ENCODE measurements at regions not wholly inside any gene's neighbourhood (a gene's known extent, or its start where the extent isn't known, plus 50 kb on each side); places are given as distances from the start of the nearest gene placed in this dataset.
A peak's percentile ranks its signal among the peaks of the same experiment; 100 is the strongest.

DNA sequence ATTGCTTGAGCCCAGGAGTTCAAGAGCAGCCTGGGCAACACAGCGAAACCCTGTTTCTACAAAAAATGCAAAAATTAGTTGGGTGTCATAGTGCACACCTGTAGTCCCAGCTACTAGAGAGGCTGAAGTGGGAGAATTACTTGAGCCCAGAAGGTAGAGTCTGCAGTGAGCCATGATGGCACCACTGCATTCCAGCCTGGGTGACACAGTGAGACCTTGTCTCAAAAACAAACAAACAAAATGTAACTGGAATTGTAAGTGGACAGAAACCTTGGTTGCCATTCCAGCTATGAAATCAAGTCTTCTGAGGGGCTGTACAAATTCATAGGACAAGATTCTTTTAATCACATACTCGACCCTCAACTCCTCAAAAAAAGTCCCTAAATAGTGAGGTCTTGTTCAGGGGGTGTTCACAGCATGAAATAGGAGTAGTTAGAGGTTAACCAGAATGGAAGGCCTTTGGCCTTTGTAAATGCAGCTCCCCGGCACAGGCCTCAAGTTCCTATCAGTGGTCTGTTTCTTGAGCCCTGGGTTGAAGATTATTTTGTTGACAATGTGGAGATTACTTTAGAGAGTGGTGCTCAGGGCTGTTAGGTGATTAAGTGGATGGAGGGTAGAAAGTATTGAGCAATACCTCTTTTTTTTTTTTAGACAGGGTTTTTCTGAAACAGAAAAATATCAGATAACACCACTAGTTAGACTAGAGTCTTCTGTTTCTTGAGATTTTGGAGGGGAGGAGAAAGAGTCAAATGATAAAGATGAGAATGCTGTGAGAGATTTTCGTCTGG lies 138.7 kb upstream of the ZNF648 start (continued):
- TF ChIP-seq, protein P1, sequence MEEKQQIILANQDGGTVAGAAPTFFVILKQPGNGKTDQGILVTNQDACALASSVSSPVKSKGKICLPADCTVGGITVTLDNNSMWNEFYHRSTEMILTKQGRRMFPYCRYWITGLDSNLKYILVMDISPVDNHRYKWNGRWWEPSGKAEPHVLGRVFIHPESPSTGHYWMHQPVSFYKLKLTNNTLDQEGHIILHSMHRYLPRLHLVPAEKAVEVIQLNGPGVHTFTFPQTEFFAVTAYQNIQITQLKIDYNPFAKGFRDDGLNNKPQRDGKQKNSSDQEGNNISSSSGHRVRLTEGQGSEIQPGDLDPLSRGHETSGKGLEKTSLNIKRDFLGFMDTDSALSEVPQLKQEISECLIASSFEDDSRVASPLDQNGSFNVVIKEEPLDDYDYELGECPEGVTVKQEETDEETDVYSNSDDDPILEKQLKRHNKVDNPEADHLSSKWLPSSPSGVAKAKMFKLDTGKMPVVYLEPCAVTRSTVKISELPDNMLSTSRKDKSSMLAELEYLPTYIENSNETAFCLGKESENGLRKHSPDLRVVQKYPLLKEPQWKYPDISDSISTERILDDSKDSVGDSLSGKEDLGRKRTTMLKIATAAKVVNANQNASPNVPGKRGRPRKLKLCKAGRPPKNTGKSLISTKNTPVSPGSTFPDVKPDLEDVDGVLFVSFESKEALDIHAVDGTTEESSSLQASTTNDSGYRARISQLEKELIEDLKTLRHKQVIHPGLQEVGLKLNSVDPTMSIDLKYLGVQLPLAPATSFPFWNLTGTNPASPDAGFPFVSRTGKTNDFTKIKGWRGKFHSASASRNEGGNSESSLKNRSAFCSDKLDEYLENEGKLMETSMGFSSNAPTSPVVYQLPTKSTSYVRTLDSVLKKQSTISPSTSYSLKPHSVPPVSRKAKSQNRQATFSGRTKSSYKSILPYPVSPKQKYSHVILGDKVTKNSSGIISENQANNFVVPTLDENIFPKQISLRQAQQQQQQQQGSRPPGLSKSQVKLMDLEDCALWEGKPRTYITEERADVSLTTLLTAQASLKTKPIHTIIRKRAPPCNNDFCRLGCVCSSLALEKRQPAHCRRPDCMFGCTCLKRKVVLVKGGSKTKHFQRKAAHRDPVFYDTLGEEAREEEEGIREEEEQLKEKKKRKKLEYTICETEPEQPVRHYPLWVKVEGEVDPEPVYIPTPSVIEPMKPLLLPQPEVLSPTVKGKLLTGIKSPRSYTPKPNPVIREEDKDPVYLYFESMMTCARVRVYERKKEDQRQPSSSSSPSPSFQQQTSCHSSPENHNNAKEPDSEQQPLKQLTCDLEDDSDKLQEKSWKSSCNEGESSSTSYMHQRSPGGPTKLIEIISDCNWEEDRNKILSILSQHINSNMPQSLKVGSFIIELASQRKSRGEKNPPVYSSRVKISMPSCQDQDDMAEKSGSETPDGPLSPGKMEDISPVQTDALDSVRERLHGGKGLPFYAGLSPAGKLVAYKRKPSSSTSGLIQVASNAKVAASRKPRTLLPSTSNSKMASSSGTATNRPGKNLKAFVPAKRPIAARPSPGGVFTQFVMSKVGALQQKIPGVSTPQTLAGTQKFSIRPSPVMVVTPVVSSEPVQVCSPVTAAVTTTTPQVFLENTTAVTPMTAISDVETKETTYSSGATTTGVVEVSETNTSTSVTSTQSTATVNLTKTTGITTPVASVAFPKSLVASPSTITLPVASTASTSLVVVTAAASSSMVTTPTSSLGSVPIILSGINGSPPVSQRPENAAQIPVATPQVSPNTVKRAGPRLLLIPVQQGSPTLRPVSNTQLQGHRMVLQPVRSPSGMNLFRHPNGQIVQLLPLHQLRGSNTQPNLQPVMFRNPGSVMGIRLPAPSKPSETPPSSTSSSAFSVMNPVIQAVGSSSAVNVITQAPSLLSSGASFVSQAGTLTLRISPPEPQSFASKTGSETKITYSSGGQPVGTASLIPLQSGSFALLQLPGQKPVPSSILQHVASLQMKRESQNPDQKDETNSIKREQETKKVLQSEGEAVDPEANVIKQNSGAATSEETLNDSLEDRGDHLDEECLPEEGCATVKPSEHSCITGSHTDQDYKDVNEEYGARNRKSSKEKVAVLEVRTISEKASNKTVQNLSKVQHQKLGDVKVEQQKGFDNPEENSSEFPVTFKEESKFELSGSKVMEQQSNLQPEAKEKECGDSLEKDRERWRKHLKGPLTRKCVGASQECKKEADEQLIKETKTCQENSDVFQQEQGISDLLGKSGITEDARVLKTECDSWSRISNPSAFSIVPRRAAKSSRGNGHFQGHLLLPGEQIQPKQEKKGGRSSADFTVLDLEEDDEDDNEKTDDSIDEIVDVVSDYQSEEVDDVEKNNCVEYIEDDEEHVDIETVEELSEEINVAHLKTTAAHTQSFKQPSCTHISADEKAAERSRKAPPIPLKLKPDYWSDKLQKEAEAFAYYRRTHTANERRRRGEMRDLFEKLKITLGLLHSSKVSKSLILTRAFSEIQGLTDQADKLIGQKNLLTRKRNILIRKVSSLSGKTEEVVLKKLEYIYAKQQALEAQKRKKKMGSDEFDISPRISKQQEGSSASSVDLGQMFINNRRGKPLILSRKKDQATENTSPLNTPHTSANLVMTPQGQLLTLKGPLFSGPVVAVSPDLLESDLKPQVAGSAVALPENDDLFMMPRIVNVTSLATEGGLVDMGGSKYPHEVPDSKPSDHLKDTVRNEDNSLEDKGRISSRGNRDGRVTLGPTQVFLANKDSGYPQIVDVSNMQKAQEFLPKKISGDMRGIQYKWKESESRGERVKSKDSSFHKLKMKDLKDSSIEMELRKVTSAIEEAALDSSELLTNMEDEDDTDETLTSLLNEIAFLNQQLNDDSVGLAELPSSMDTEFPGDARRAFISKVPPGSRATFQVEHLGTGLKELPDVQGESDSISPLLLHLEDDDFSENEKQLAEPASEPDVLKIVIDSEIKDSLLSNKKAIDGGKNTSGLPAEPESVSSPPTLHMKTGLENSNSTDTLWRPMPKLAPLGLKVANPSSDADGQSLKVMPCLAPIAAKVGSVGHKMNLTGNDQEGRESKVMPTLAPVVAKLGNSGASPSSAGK (IDR thresholded peaks at IDR 0.05) = no peak
- TF ChIP-seq PPARD (CRISPR knock-in tag; IDR thresholded peaks at IDR 0.05) (no peak), PRMT5 (CRISPR knock-in tag; IDR thresholded peaks at IDR 0.05) (no peak), ZNF717 (CRISPR knock-in tag; IDR thresholded peaks at IDR 0.05) (no peak), HLTF (IDR thresholded peaks at IDR 0.05) (0 out of 2 replicates have a peak, but pooled peaks have one; percentile 35), DACH1 (IDR thresholded peaks at IDR 0.05; ENCODE audit: partially characterized antibody) (peak; percentile 92), RNF2 (IDR thresholded peaks at IDR 0.05) (peak; percentile 86), BRCA1 (IDR thresholded peaks at IDR 0.05) (no peak), BRCA1 (CRISPR knock-in tag; IDR thresholded peaks at IDR 0.05) (no peak)
- TF ChIP-seq, protein P2, sequence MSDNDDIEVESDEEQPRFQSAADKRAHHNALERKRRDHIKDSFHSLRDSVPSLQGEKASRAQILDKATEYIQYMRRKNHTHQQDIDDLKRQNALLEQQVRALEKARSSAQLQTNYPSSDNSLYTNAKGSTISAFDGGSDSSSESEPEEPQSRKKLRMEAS (CRISPR knock-in tag; IDR thresholded peaks at IDR 0.05) = no peak
- TF ChIP-seq, protein P3, sequence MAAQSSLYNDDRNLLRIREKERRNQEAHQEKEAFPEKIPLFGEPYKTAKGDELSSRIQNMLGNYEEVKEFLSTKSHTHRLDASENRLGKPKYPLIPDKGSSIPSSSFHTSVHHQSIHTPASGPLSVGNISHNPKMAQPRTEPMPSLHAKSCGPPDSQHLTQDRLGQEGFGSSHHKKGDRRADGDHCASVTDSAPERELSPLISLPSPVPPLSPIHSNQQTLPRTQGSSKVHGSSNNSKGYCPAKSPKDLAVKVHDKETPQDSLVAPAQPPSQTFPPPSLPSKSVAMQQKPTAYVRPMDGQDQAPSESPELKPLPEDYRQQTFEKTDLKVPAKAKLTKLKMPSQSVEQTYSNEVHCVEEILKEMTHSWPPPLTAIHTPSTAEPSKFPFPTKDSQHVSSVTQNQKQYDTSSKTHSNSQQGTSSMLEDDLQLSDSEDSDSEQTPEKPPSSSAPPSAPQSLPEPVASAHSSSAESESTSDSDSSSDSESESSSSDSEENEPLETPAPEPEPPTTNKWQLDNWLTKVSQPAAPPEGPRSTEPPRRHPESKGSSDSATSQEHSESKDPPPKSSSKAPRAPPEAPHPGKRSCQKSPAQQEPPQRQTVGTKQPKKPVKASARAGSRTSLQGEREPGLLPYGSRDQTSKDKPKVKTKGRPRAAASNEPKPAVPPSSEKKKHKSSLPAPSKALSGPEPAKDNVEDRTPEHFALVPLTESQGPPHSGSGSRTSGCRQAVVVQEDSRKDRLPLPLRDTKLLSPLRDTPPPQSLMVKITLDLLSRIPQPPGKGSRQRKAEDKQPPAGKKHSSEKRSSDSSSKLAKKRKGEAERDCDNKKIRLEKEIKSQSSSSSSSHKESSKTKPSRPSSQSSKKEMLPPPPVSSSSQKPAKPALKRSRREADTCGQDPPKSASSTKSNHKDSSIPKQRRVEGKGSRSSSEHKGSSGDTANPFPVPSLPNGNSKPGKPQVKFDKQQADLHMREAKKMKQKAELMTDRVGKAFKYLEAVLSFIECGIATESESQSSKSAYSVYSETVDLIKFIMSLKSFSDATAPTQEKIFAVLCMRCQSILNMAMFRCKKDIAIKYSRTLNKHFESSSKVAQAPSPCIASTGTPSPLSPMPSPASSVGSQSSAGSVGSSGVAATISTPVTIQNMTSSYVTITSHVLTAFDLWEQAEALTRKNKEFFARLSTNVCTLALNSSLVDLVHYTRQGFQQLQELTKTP (IDR thresholded peaks at IDR 0.05; ENCODE audit: low read depth in 1 of 2, partially characterized antibody in 2 of 2) = peak in 1 of 2 experiments; percentile 44
- TF ChIP-seq, protein P4, sequence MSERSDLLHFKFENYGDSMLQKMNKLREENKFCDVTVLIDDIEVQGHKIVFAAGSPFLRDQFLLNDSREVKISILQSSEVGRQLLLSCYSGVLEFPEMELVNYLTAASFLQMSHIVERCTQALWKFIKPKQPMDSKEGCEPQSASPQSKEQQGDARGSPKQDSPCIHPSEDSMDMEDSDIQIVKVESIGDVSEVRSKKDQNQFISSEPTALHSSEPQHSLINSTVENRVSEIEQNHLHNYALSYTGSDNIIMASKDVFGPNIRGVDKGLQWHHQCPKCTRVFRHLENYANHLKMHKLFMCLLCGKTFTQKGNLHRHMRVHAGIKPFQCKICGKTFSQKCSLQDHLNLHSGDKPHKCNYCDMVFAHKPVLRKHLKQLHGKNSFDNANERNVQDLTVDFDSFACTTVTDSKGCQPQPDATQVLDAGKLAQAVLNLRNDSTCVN (CRISPR knock-in tag; IDR thresholded peaks at IDR 0.05) = no peak

Data from K562 (cell line).